SIG-M5 treated with dmso at 0.1 percent for 504 hours (cell line): ENCODE measurements at regions not wholly inside any gene's neighbourhood (a gene's known extent, or its start where the extent isn't known, plus 50 kb on each side); places are given as distances from the start of the nearest gene placed in this dataset.
A peak's percentile ranks its signal among the peaks of the same experiment; 100 is the strongest.
"Not testable (repeated sequence)": the region's sequence is repeated elsewhere in the genome, so short reads cannot be mapped to it uniquely, and the experiment has no call there.

Experiments
- DNase-seq: peaks from one replicate; lab custom pipeline; 2025; ENCODE audit not compliant: unreplicated experiment; lab: John Stamatoyannopoulos, UW

- no peak for DNase-seq
Observed at GRCh38 chr4:112770114-112770513, 133.2 kb downstream of the LARP7 start.

GRCh38 chr4:112775801-112776200 lies 138.9 kb downstream of the LARP7 start:
- DNase-seq, result peak; percentile 32

- no peak for DNase-seq
Observed at GRCh38 chr4:112776535-112776934, 139.6 kb downstream of the LARP7 start.

GRCh38 chr4:112778520-112778919 lies 141.6 kb downstream of the LARP7 start:
- DNase-seq, result no peak

GRCh38 chr4:112793033-112793432 lies 156.1 kb downstream of the LARP7 start:
- DNase-seq, result no peak

- DNase-seq, result no peak
Observed at GRCh38 chr4:112800001-112800400, 163.1 kb downstream of the LARP7 start.

- DNase-seq, result no peak
Observed at GRCh38 chr4:112801341-112801740, 164.4 kb downstream of the LARP7 start.

GRCh38 chr4:112802780-112803179 lies 165.8 kb downstream of the LARP7 start:
- no peak for DNase-seq

GRCh38 chr4:112807083-112807482 lies 170.1 kb downstream of the LARP7 start:
- DNase-seq, result no peak

- DNase-seq, result no peak
Observed at GRCh38 chr4:112808001-112808400, 171.1 kb downstream of the LARP7 start.

GRCh38 chr4:112813790-112814189 lies 176.8 kb downstream of the LARP7 start:
- DNase-seq, result no peak

- peak; percentile 91 for DNase-seq
Observed at GRCh38 chr4:112817933-112818593, 181.1 kb downstream of the LARP7 start.

- no peak for DNase-seq
Observed at GRCh38 chr4:112818594-112818965, 181.6 kb downstream of the LARP7 start.

- DNase-seq, result no peak
Observed at GRCh38 chr4:112819729-112820128, 182.8 kb downstream of the LARP7 start.

GRCh38 chr4:112823156-112823555 lies 186.2 kb downstream of the LARP7 start:
- DNase-seq, result no peak

GRCh38 chr4:112823606-112824005 lies 186.7 kb downstream of the LARP7 start:
- no peak for DNase-seq

GRCh38 chr4:112830753-112831386 lies 193.9 kb downstream of the LARP7 start:
- DNase-seq, result no peak

GRCh38 chr4:112832493-112832892 lies 195.6 kb downstream of the LARP7 start:
- no peak for DNase-seq

- no peak for DNase-seq
Observed at GRCh38 chr4:112836895-112837294, 200.0 kb downstream of the LARP7 start.

GRCh38 chr4:112838015-112838414 lies 201.1 kb downstream of the LARP7 start:
- not testable (repeated sequence) for DNase-seq

GRCh38 chr4:112840061-112840460 lies 203.1 kb downstream of the LARP7 start:
- DNase-seq, result no peak

GRCh38 chr4:112840619-112841018 lies 203.7 kb downstream of the LARP7 start:
- no peak for DNase-seq

- DNase-seq, result no peak
Observed at GRCh38 chr4:112842513-112842912, 205.6 kb downstream of the LARP7 start.
